ENCODE measurements at regions not wholly inside any gene's neighbourhood (a gene's known extent, or its start where the extent isn't known, plus 50 kb on each side); places are given as distances from the start of the nearest gene placed in this dataset.

- DNase-seq (ENCODE audit: low read depth) = no peak
Measured at GRCh38 chr1:232287676-232288569, 342.0 kb downstream of the SIPA1L2 start.

- no peak for DNase-seq (ENCODE audit: low read depth)
Measured at GRCh38 chr1:232285138-232285537, 344.8 kb downstream of the SIPA1L2 start.

- no peak for DNase-seq (ENCODE audit: low read depth)
Measured at GRCh38 chr1:232283864-232284263, 346.1 kb downstream of the SIPA1L2 start.

- DNase-seq (ENCODE audit: low read depth) = no peak
Measured at GRCh38 chr1:232282498-232282897, 347.4 kb downstream of the SIPA1L2 start.

- DNase-seq (ENCODE audit: low read depth) = no peak
Measured at GRCh38 chr1:232280910-232281309, 349.0 kb downstream of the SIPA1L2 start.

GRCh38 chr1:232279909-232280400 lies 350.0 kb downstream of the SIPA1L2 start:
- no peak for DNase-seq (ENCODE audit: low read depth)

- DNase-seq (ENCODE audit: low read depth) = no peak
Measured at GRCh38 chr1:232278925-232279324, 351.0 kb downstream of the SIPA1L2 start.

- no peak for DNase-seq (ENCODE audit: low read depth)
Measured at GRCh38 chr1:232276651-232277050, 353.3 kb downstream of the SIPA1L2 start.

- no peak for DNase-seq (ENCODE audit: low read depth)
Measured at GRCh38 chr1:232274999-232275710, 354.8 kb downstream of the SIPA1L2 start.

- DNase-seq (ENCODE audit: low read depth) = no peak
Measured at GRCh38 chr1:232274236-232274855, 355.6 kb downstream of the SIPA1L2 start.

- DNase-seq (ENCODE audit: low read depth) = no peak
Measured at GRCh38 chr1:232273011-232273410, 356.9 kb downstream of the SIPA1L2 start.

- peak; percentile 34 for DNase-seq (ENCODE audit: low read depth)
Measured at GRCh38 chr1:232271991-232272589, 357.8 kb downstream of the SIPA1L2 start.

GRCh38 chr1:232271299-232271698 lies 358.6 kb downstream of the SIPA1L2 start:
- DNase-seq (ENCODE audit: low read depth) = no peak

GRCh38 chr1:232269988-232270387 lies 359.9 kb downstream of the SIPA1L2 start:
- DNase-seq (ENCODE audit: low read depth) = no peak

GRCh38 chr1:232267837-232268598 lies 361.9 kb downstream of the SIPA1L2 start:
- no peak for DNase-seq (ENCODE audit: low read depth)

GRCh38 chr1:232267092-232267836 lies 362.7 kb downstream of the SIPA1L2 start:
- no peak for DNase-seq (ENCODE audit: low read depth)

- no peak for DNase-seq (ENCODE audit: low read depth)
Measured at GRCh38 chr1:232263452-232263851, 366.5 kb downstream of the SIPA1L2 start.

GRCh38 chr1:232262991-232263390 lies 366.9 kb downstream of the SIPA1L2 start:
- no peak for DNase-seq (ENCODE audit: low read depth)

- DNase-seq (ENCODE audit: low read depth) = no peak
Measured at GRCh38 chr1:232260861-232261260, 369.1 kb downstream of the SIPA1L2 start.

GRCh38 chr1:232260045-232260444 lies 369.9 kb downstream of the SIPA1L2 start:
- DNase-seq (ENCODE audit: low read depth) = no peak

All from HT1080 (cell line).